HepG2 (cell line): ENCODE measurements at regions not wholly inside any gene's neighbourhood (a gene's known extent, or its start where the extent isn't known, plus 50 kb on each side); places are given as distances from the start of the nearest gene placed in this dataset.

ENCODE experiments used
- BRF2 ChIP-seq: sonication (generic); formaldehyde crosslinking; IDR thresholded peaks from 2 replicates; pipeline ENCODE4 v1.8.1; 2022; ENCODE audit warnings: mild to moderate bottlenecking, missing genetic modification reagents
- ERF ChIP-seq: IDR thresholded peaks from 2 replicates; pipeline ENCODE4 v1.6.1; 2018; ENCODE audit warnings: missing biosample characterization, missing genetic modification reagents
- MXD4 ChIP-seq: IDR thresholded peaks from 2 replicates; pipeline ENCODE4 v1.6.1; 2016; ENCODE audit warnings: mild to moderate bottlenecking, missing biosample characterization, missing genetic modification reagents
- NFIB ChIP-seq: sonication (generic); formaldehyde crosslinking; IDR thresholded peaks from 2 replicates; pipeline ENCODE4 v1.9.0; 2021; ENCODE audit warnings: missing genetic modification reagents, mild to moderate bottlenecking, borderline replicate concordance
- PAXIP1 ChIP-seq: sonication (generic); formaldehyde crosslinking; conservative IDR thresholded peaks from 2 replicates; pipeline ENCODE4 v1.4.0; 2020; ENCODE audit warnings: mild to moderate bottlenecking, missing genetic modification reagents, moderate library complexity
- TEF ChIP-seq: sonication (generic); formaldehyde crosslinking; IDR thresholded peaks from 2 replicates; pipeline ENCODE4 v1.5.0; 2020; ENCODE audit warnings: missing genetic modification reagents
- TGIF2 ChIP-seq: IDR thresholded peaks from 2 replicates; pipeline ENCODE4 v1.6.1; 2016; ENCODE audit warnings: control low read depth, missing compliant biosample characterization
- ZBTB4 ChIP-seq: sonication (generic); formaldehyde crosslinking; IDR thresholded peaks from 2 replicates; pipeline ENCODE4 v1.4.0; 2020; ENCODE audit warnings: missing genetic modification reagents, mild to moderate bottlenecking, borderline replicate concordance
- ZNF451 ChIP-seq: sonication (generic); formaldehyde crosslinking; IDR thresholded peaks from 2 replicates; pipeline ENCODE4 v1.5.0; 2020; ENCODE audit warnings: mild to moderate bottlenecking, missing genetic modification reagents
- ZNF850 ChIP-seq: sonication (generic); formaldehyde crosslinking; conservative IDR thresholded peaks from 2 replicates; pipeline ENCODE4 v1.9.0; 2021; ENCODE audit warnings: mild to moderate bottlenecking, missing genetic modification reagents
- ZSCAN20 ChIP-seq: sonication (generic); formaldehyde crosslinking; IDR thresholded peaks from 2 replicates; pipeline ENCODE4 v1.4.0; 2020; ENCODE audit warnings: missing genetic modification reagents, mild to moderate bottlenecking, borderline replicate concordance
- TF ChIP-seq, protein P1 (sequence below): sonication (generic); formaldehyde crosslinking; IDR thresholded peaks from 2 replicates; pipeline ENCODE4 v1.8.0; 2022; ENCODE audit warnings: low read depth, missing genetic modification reagents
- TF ChIP-seq, protein P2 (sequence below): sonication (generic); formaldehyde crosslinking; conservative IDR thresholded peaks from 2 replicates; pipeline ENCODE4 v1.8.1; 2023; ENCODE audit warnings: missing genetic modification reagents

- TF ChIP-seq ZNF451 = no peak
- TF ChIP-seq, protein P1, sequence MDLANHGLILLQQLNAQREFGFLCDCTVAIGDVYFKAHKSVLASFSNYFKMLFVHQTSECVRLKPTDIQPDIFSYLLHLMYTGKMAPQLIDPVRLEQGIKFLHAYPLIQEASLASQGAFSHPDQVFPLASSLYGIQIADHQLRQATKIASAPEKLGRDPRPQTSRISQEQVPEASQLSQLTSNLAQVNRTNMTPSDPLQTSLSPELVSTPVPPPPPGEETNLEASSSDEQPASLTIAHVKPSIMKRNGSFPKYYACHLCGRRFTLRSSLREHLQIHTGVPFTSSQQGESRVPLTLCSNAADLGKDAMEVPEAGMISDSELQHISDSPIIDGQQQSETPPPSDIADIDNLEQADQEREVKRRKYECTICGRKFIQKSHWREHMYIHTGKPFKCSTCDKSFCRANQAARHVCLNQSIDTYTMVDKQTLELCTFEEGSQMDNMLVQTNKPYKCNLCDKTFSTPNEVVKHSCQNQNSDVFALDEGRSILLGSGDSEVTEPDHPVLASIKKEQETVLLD (CRISPR knock-in tag) = no peak; the same call in 1 of the 2 replicates
- TF ChIP-seq PAXIP1 (CRISPR knock-in tag) = peak; percentile 34; the same call in 1 of the 2 replicates
- TF ChIP-seq, protein P2, sequence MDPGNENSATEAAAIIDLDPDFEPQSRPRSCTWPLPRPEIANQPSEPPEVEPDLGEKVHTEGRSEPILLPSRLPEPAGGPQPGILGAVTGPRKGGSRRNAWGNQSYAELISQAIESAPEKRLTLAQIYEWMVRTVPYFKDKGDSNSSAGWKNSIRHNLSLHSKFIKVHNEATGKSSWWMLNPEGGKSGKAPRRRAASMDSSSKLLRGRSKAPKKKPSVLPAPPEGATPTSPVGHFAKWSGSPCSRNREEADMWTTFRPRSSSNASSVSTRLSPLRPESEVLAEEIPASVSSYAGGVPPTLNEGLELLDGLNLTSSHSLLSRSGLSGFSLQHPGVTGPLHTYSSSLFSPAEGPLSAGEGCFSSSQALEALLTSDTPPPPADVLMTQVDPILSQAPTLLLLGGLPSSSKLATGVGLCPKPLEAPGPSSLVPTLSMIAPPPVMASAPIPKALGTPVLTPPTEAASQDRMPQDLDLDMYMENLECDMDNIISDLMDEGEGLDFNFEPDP = no peak
- no peak for TF ChIP-seq ZBTB4 (CRISPR knock-in tag)
- TF ChIP-seq MXD4 (CRISPR knock-in tag) = no peak; the same call in 1 of the 2 replicates
- 0 out of 2 replicates have a peak, but pooled peaks have one; percentile 3 for TF ChIP-seq TGIF2 (CRISPR knock-in tag)
- TF ChIP-seq BRF2 = peak; percentile 29; the same call in 1 of the 2 replicates
- peak; percentile 82; the same call in 1 of the 2 replicates for TF ChIP-seq ZNF850 (CRISPR knock-in tag)
- no peak for TF ChIP-seq NFIB (CRISPR knock-in tag)
- 0 out of 2 replicates have a peak, but pooled peaks have one; percentile 20 for TF ChIP-seq ZSCAN20 (CRISPR knock-in tag)
- TF ChIP-seq ERF = no peak
- TF ChIP-seq TEF = no peak
These were observed 54.7 kb upstream of the ID2 start (continued) for GRCh38 chr2:8627019-8627691.
